HEK293T (cell line): ENCODE measurements at regions not wholly inside any gene's neighbourhood (a gene's known extent, or its start where the extent isn't known, plus 50 kb on each side); places are given as distances from the start of the nearest gene placed in this dataset.

Experiments
- FOXK2 ChIP-seq: fragments of 450-650 bp; IDR thresholded peaks from 2 replicates; pipeline ENCODE4 v1.6.1; 2016; ENCODE audit warnings: mild to moderate bottlenecking
- FOXM1 ChIP-seq: fragments of 450-650 bp; IDR thresholded peaks from 2 replicates; pipeline ENCODE4 v1.6.1; 2017; ENCODE audit warnings: mild to moderate bottlenecking, borderline replicate concordance
- SP1 ChIP-seq: fragments of 450-650 bp; IDR thresholded peaks from 2 replicates; pipeline ENCODE4 v1.6.1; 2017
- TARDBP ChIP-seq: fragments of 450-650 bp; IDR thresholded peaks from 2 replicates; pipeline ENCODE4 v1.6.1; 2016

DNA sequence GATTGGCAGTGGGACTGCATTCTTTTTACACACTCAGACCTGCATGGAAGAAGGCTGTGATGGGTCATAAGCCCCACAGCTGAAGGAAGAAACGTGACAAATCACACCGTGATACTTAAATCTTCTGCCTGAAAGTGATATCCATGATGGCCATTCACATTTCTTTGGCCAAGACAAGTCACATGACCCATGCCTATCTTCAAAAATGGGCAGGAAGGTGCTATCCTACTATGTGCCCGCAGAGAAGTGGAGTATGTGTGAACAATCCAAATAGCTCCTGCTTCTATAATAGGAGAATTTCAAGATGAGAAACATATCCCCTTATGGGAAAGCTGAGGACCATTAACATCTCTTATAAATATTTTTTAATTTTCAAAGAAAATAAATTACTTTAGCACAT lies 56.6 kb upstream of the TEAD1 start:
- no peak for TF ChIP-seq SP1
- no peak for TF ChIP-seq TARDBP
- no peak for TF ChIP-seq FOXM1
- TF ChIP-seq FOXK2: no peak
